KMS-11 (cell line): ENCODE measurements at regions not wholly inside any gene's neighbourhood (a gene's known extent, or its start where the extent isn't known, plus 50 kb on each side); places are given as distances from the start of the nearest gene placed in this dataset.

Source experiments
- H2AFZ ChIP-seq: fragments of 200-600 bp; sonication (generic); 2 replicates; pipeline ENCODE4 v1.6.1; 2016; ENCODE audit warnings: antibody characterized with exemption, mixed run types, low read depth
- H3K27ac ChIP-seq: fragments of 200-600 bp; sonication (generic); 2 replicates; pipeline ENCODE4 v1.6.1; 2016; ENCODE audit warnings: mild to moderate bottlenecking, mixed run types
- H3K27me3 ChIP-seq: fragments of 200-600 bp; sonication (generic); 2 replicates; pipeline ENCODE4 v1.6.1; 2017; ENCODE audit warnings: mild to moderate bottlenecking, low read depth, mixed run types, moderate library complexity; ENCODE audit not compliant: insufficient read depth
- H3K36me3 ChIP-seq: fragments of 200-600 bp; sonication (generic); 2 replicates; pipeline ENCODE4 v1.6.1; 2017; ENCODE audit warnings: mild to moderate bottlenecking, mixed run types; ENCODE audit not compliant: insufficient read depth
- H3K4me1 ChIP-seq: fragments of 200-600 bp; sonication (generic); 2 replicates; pipeline ENCODE4 v1.6.1; 2016; ENCODE audit warnings: mild to moderate bottlenecking, low read depth, mixed run types; ENCODE audit not compliant: poor library complexity, severe bottlenecking
- H3K4me2 ChIP-seq: fragments of 200-600 bp; sonication (generic); 2 replicates; pipeline ENCODE4 v1.7.0; 2016; ENCODE audit warnings: mild to moderate bottlenecking, mixed run types
- H3K4me3 ChIP-seq: fragments of 200-600 bp; sonication (generic); IDR thresholded peaks from 2 replicates; pipeline ENCODE4 v1.6.1; 2017; ENCODE audit warnings: low read depth, low read length, mixed read lengths; ENCODE audit not compliant: insufficient read depth
- H3K79me2 ChIP-seq: fragments of 200-600 bp; sonication (generic); 2 replicates; pipeline ENCODE4 v1.6.1; 2016; ENCODE audit warnings: low read depth, mixed run types; ENCODE audit not compliant: insufficient read depth
- H3K9ac ChIP-seq: fragments of 200-600 bp; sonication (generic); 2 replicates; pipeline ENCODE4 v1.6.1; 2016; ENCODE audit warnings: mild to moderate bottlenecking, mixed run types
- H4K20me1 ChIP-seq: fragments of 200-600 bp; sonication (generic); 2 replicates; pipeline ENCODE4 v1.6.1; 2016; ENCODE audit warnings: mild to moderate bottlenecking, mixed run types; ENCODE audit not compliant: insufficient read depth
- CTCF ChIP-seq: fragments of 200-600 bp; sonication (generic); conservative IDR thresholded peaks from 2 replicates; pipeline ENCODE4 v1.6.1; 2017; ENCODE audit warnings: low read depth, mild to moderate bottlenecking, antibody characterized with exemption, low read length, moderate library complexity, mixed read lengths

DNA sequence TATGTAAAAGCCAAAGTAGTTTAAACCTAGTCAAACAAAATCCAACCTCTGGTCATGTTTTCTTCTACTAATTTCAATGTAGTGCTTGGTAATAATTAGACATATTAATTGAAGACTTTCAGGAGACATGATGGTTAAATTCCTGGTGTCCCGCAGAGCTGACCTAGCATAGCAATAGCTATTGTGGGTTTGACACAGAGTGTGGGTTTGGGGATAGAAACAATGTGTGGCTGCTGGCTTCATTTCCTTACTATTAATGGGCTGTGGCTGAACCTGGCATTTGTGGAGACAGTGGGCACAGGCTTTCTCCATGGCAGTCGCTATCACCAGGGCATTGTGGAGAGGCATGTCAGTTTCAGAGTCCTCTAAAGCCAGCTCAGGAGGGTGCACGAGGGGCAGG, 54.1 kb upstream of the GGTLC1 start:
- H4K20me1 ChIP-seq = no peaks in the 10 kb centered on the region
- H3K27me3 ChIP-seq = no peaks in the 10 kb centered on the region
- H3K27ac ChIP-seq = no peak overlapping the region
- H3K4me1 ChIP-seq = no peaks in the 10 kb centered on the region
- no peak overlapping the region for H3K4me3 ChIP-seq
- no peak overlapping the region for H2AFZ ChIP-seq
- no peak overlapping the region for H3K9ac ChIP-seq
- no peaks in the 10 kb centered on the region for H3K79me2 ChIP-seq
- no peak for TF ChIP-seq CTCF
- no peaks in the 10 kb centered on the region for H3K36me3 ChIP-seq
- no peak overlapping the region for H3K4me2 ChIP-seq

DNA sequence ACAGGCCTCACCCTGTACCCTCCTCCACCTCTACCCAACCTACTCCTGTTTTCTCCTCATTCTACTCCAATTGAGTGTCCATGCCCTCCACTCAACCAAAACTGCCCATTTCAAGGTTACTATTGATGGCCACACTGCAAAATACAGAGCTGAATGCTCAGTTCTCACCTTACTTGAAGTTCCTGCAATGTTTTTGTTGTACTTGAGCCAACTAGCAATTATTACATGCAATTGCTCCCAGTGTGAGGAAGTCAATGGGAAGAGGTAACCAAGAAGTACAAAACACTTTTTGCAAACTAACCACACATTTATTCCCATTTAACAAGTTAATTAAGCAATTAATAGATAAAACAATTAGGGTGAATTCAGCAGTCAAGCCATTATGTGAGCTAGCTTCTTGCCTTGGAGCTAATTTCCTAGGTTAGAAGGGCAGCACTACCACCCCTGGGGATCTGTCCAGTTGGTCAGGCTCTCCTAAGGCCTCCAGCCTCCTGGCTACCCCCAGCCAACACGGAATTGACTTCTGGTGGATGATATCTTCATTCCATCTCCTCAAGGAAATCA, 52.4 kb upstream of the GGTLC1 start:
- no peaks in the 10 kb centered on the region for H4K20me1 ChIP-seq
- no peak for TF ChIP-seq CTCF
- no peak overlapping the region for H3K9ac ChIP-seq
- H3K4me2 ChIP-seq = no peak overlapping the region
- H3K36me3 ChIP-seq = no peaks in the 10 kb centered on the region
- H3K27me3 ChIP-seq = no peaks in the 10 kb centered on the region
- no peak overlapping the region for H2AFZ ChIP-seq
- H3K4me1 ChIP-seq = no peaks in the 10 kb centered on the region
- H3K27ac ChIP-seq = no peak overlapping the region
- H3K4me3 ChIP-seq = no peak overlapping the region
- no peaks in the 10 kb centered on the region for H3K79me2 ChIP-seq

GRCh38 chr20:24039196-24039595, 50.6 kb upstream of the GGTLC1 start:
- Histone ChIP-seq H4K20me1 (no peaks in the 10 kb centered on the region), H3K4me2 (no peak overlapping the region), H3K79me2 (no peaks in the 10 kb centered on the region), H3K27me3 (no peaks in the 10 kb centered on the region), H3K9ac (no peak overlapping the region), H3K36me3 (no peaks in the 10 kb centered on the region), H3K4me3 (no peak overlapping the region), H3K4me1 (peaks cover 15% of the 10 kb centered on the region), H3K27ac (no peak overlapping the region), H2AFZ (no peak overlapping the region)
- no peak for TF ChIP-seq CTCF
